Activated CD4-positive, alpha-beta memory T cell treated with anti-CD3 and anti-CD28 coated beads, Interleukin-2, amount 10 ng/mL, durations not matched to agents 7 days and 5 days (primary cell): ENCODE measurements at regions not wholly inside any gene's neighbourhood (a gene's known extent, or its start where the extent isn't known, plus 50 kb on each side); places are given as distances from the start of the nearest gene placed in this dataset.

ENCODE experiments used
- CTCF ChIA-PET: fragments of 350-600 bp; sonication (Branson Sonifier 250); formaldehyde crosslinking; loops from one replicate; lab custom pipeline; 2021; ENCODE audit warnings: antibody characterized with exemption, inconsistent platforms; lab: Charles Lee
- POLR2A ChIA-PET: fragments of 350-600 bp; sonication (Branson Sonifier 250); formaldehyde crosslinking; loops from one replicate; lab custom pipeline; 2021; ENCODE audit warnings: antibody characterized with exemption; lab: Charles Lee
- DNase-seq: peaks from one replicate; pipeline ENCODE4 v3.0.0-alpha.2; 2020
- H3K27ac Mint-ChIP-seq: one replicate; pipeline ENCODE4 v1.8.0; 2021; ENCODE audit warnings: mild to moderate bottlenecking, mixed read lengths
- H3K27me3 Mint-ChIP-seq: one replicate; pipeline ENCODE4 v1.8.0; 2021; ENCODE audit warnings: mixed read lengths
- H3K36me3 Mint-ChIP-seq: one replicate; pipeline ENCODE4 v1.8.0; 2021; ENCODE audit warnings: low read depth, mixed read lengths
- H3K4me1 Mint-ChIP-seq: one replicate; pipeline ENCODE4 v1.8.0; 2021; ENCODE audit warnings: mixed read lengths
- H3K4me3 Mint-ChIP-seq: one replicate; pipeline ENCODE4 v1.8.0; 2021; ENCODE audit warnings: mild to moderate bottlenecking, mixed read lengths
- H3K9me3 Mint-ChIP-seq: one replicate; pipeline ENCODE4 v1.8.0; 2021; ENCODE audit warnings: mixed read lengths

DNA sequence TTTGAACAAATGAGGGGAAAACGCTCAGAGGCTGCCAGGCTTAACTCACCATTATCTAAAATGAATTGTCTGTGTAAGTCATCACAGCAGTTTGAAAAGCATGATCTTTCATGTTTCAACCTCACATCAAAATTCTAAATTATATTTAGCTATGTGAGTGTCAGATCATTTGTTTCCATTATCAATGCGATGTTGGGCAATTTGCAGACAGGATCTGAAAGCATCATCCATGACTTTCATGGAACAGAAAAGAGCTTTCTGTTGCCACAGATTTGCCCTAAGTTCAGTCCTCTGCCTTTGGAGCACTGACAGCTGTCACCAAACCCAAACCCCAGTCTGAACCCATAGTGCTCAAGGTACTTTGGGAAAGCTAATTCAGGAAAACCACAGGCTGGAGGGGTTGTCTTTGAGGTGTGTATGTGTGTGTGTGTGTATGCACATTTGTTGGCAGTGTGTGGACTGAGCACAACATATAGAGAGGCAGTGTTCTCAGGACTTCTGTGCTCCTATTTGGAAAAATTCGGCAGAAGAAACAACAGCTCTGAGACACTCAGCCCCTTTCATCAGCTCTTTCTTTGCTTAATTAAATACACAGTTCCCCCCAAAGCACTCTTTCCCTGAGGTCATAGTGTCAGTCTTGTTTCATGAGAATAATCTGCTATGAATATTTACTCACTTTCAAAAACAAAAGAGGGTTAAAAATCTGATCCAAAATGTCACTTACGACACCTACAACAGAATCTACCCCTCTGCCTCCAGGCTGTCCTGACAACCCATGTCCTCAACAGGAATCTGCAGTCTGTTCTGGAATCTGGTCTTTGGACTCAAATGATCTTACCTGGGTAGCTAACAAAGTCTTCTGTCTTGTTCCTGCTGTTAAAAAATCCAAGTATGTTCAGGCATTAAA lies 188.5 kb upstream of the KLF14 start:
- Mint-ChIP-seq H3K27ac (peak overlapping the region; percentile 53), H3K4me1 (peaks cover 96% of the 10 kb centered on the region), H3K27me3 (no peaks in the 10 kb centered on the region), H3K36me3 (peaks cover 81% of the 10 kb centered on the region), H3K9me3 (no peaks in the 10 kb centered on the region), H3K4me3 (no peak overlapping the region)
- DNase-seq = no peak
- CTCF ChIA-PET = interaction anchor here (0.9 to 2.5 kb wide), 5 partner anchors 8 to 118 kb away, joined by 3 to 13 read pairs (median 4); no protein-coding TSS in a partner anchor
- POLR2A ChIA-PET = interaction anchor here (1.1 to 1.3 kb wide), 3 partner anchors 33 to 182 kb away, joined by 3 read pairs; no protein-coding TSS in a partner anchor

DNA sequence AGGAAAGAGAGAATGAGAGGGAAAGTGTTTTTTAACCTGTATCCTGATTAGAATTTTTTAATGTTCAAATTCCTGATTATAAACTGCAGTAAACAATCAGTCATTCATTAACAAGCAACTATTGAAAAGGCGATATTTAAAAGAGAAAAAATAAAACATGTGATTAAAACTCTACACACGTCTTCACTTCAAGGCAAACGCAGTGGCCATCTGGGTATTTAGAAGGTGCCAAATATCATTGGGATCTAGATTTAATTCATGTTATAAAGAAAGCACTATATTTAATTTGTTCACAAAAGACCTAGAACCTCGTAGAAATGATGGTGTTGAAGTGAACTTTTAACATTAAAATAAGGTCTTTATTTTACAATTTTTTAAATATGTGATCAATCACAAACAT lies 189.4 kb upstream of the KLF14 start:
- H3K27me3 Mint-ChIP-seq = no peaks in the 10 kb centered on the region
- H3K9me3 Mint-ChIP-seq = no peaks in the 10 kb centered on the region
- peak overlapping the region; percentile 14 for H3K27ac Mint-ChIP-seq
- CTCF ChIA-PET = interaction anchor here (1.2 to 2.1 kb wide), 2 partner anchors 27 to 117 kb away, joined by 3 to 9 read pairs; no protein-coding TSS in a partner anchor
- peaks cover 83% of the 10 kb centered on the region for H3K36me3 Mint-ChIP-seq
- peaks cover 96% of the 10 kb centered on the region for H3K4me1 Mint-ChIP-seq
- POLR2A ChIA-PET = interaction anchor here (1.2 to 1.3 kb wide), 2 partner anchors 32 to 34 kb away, joined by 3 read pairs; no protein-coding TSS in a partner anchor
- H3K4me3 Mint-ChIP-seq = no peak overlapping the region
- no peak for DNase-seq

DNA sequence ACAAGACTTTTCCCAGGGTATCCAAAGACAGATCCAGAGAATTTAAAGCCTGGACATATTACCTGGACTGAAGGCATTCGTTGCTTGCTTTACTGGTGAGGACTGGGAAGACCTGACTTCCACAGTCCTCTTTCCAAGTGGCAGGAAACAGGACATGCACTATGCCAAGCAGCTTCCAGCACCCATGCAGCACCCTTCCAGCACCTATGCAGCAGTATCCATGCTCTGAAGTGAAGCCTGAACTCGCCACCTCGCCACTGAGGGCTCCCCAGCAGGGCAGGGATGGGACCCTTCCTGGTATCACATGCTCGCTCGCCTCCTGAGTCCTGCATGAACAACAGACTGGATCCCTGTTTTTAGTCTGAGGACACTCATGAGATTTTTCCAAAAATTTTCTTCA lies 189.9 kb upstream of the KLF14 start:
- ChIA-PET POLR2A (no interaction called here), CTCF (interaction anchor here (0.7 to 2.1 kb wide), 3 partner anchors 15 to 116 kb away, joined by 3 to 9 read pairs (median 3); no protein-coding TSS in a partner anchor)
- H3K27me3 Mint-ChIP-seq = no peaks in the 10 kb centered on the region
- DNase-seq = no peak
- peak overlapping the region; percentile 42 for H3K27ac Mint-ChIP-seq
- H3K4me1 Mint-ChIP-seq = peaks cover 95% of the 10 kb centered on the region
- no peak overlapping the region for H3K4me3 Mint-ChIP-seq
- H3K9me3 Mint-ChIP-seq = no peaks in the 10 kb centered on the region
- H3K36me3 Mint-ChIP-seq = peaks cover 80% of the 10 kb centered on the region

- Mint-ChIP-seq H3K9me3 (no peaks in the 10 kb centered on the region), H3K4me3 (no peak overlapping the region), H3K27me3 (no peaks in the 10 kb centered on the region), H3K27ac (peak overlapping the region; percentile 90), H3K4me1 (peaks cover 96% of the 10 kb centered on the region), H3K36me3 (peaks cover 77% of the 10 kb centered on the region)
- no peak for DNase-seq
- CTCF ChIA-PET = interaction anchor here (0.9 to 2.1 kb wide), 3 partner anchors 28 to 115 kb away, joined by 3 to 9 read pairs (median 5); no protein-coding TSS in a partner anchor
- POLR2A ChIA-PET = interaction anchor here (1.4 kb wide), 1 partner anchor 34 kb away, joined by 7 read pairs; no protein-coding TSS in a partner anchor
Measured at GRCh38 chr7:130925136-130925794, 191.3 kb upstream of the KLF14 start.

GRCh38 chr7:130926001-130926691 lies 192.1 kb upstream of the KLF14 start:
- CTCF ChIA-PET = interaction anchor here (0.7 to 1.1 kb wide), 4 partner anchors 18 to 581 kb away, joined by 3 to 5 read pairs (median 4); no protein-coding TSS in a partner anchor
- H3K36me3 Mint-ChIP-seq = peaks cover 75% of the 10 kb centered on the region
- peaks cover 96% of the 10 kb centered on the region for H3K4me1 Mint-ChIP-seq
- no peaks in the 10 kb centered on the region for H3K27me3 Mint-ChIP-seq
- peak overlapping the region; percentile 90 for H3K27ac Mint-ChIP-seq
- DNase-seq = peak; percentile 61
- POLR2A ChIA-PET = interaction anchor here (1.4 kb wide), 1 partner anchor 33 kb away, joined by 7 read pairs; no protein-coding TSS in a partner anchor
- H3K4me3 Mint-ChIP-seq = peak overlapping the region; percentile 28
- no peaks in the 10 kb centered on the region for H3K9me3 Mint-ChIP-seq

GRCh38 chr7:130927062-130927461 lies 193.1 kb upstream of the KLF14 start:
- H3K9me3 Mint-ChIP-seq = no peaks in the 10 kb centered on the region
- DNase-seq = no peak
- peaks cover 95% of the 10 kb centered on the region for H3K4me1 Mint-ChIP-seq
- POLR2A ChIA-PET = interaction anchor here (0.9 kb wide), 1 partner anchor 181 kb away, joined by 3 read pairs; no protein-coding TSS in a partner anchor
- peaks cover 77% of the 10 kb centered on the region for H3K36me3 Mint-ChIP-seq
- CTCF ChIA-PET = interaction anchor here (0.7 to 2.2 kb wide), 2 partner anchors 30 to 65 kb away, joined by 4 to 11 read pairs; no protein-coding TSS in a partner anchor
- H3K4me3 Mint-ChIP-seq = no peak overlapping the region
- H3K27ac Mint-ChIP-seq = peak overlapping the region; percentile 90
- H3K27me3 Mint-ChIP-seq = no peaks in the 10 kb centered on the region

GRCh38 chr7:130927564-130927963 lies 193.6 kb upstream of the KLF14 start:
- ChIA-PET CTCF (interaction anchor here (2.2 kb wide), 1 partner anchor 31 kb away, joined by 11 read pairs; no protein-coding TSS in a partner anchor), POLR2A (interaction anchor here (0.9 to 5.2 kb wide), 3 partner anchors 12 to 181 kb away, joined by 3 to 65 read pairs (median 18); no protein-coding TSS in a partner anchor)
- Mint-ChIP-seq H3K9me3 (no peaks in the 10 kb centered on the region), H3K27ac (peak overlapping the region; percentile 90), H3K27me3 (no peaks in the 10 kb centered on the region), H3K4me1 (peaks cover 94% of the 10 kb centered on the region), H3K4me3 (no peak overlapping the region), H3K36me3 (peaks cover 74% of the 10 kb centered on the region)
- DNase-seq = no peak

- no peak overlapping the region for H3K4me3 Mint-ChIP-seq
Measured at GRCh38 chr7:130929896-130930659, 196.1 kb upstream of the KLF14 start.

DNA sequence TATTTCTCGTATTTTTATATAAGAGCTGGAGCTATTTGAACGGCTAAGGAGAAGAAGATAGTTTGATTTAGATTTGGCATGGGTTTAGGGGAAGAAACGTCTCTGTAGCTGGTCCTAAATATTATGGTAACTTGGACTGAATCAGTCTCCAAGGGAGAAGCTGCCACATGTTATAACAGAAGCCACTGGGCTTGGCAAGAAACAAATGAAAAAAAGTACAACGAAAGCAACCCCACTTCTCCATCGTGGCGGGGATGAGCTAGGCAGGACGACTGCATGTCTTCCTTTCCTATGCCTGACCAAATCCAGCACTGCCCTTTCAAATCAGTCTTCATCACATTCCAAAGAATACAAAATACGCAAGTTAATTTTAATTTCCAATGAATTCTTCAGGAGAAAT lies 196.7 kb upstream of the KLF14 start:
- Mint-ChIP-seq H3K4me3 (no peak overlapping the region), H3K27me3 (no peaks in the 10 kb centered on the region), H3K4me1 (peaks cover 91% of the 10 kb centered on the region), H3K36me3 (peaks cover 71% of the 10 kb centered on the region), H3K27ac (peak overlapping the region; percentile 84), H3K9me3 (no peaks in the 10 kb centered on the region)
- POLR2A ChIA-PET = interaction anchor here (0.9 to 6.3 kb wide), 12 partner anchors 9 to 178 kb away, joined by 3 to 65 read pairs (median 5); no protein-coding TSS in a partner anchor
- DNase-seq = no peak
- CTCF ChIA-PET = interaction anchor here (0.8 to 3.8 kb wide), 11 partner anchors 9 to 109 kb away, joined by 3 to 28 read pairs (median 5); no protein-coding TSS in a partner anchor

More at GRCh38 chr7:130929896-130930659, 196.1 kb upstream of the KLF14 start:
- no peaks in the 10 kb centered on the region for H3K27me3 Mint-ChIP-seq
- no peaks in the 10 kb centered on the region for H3K9me3 Mint-ChIP-seq
- POLR2A ChIA-PET = interaction anchor here (0.6 to 6.3 kb wide), 11 partner anchors 9 to 179 kb away, joined by 3 to 65 read pairs (median 4); no protein-coding TSS in a partner anchor
- H3K27ac Mint-ChIP-seq = peak overlapping the region; percentile 84
- CTCF ChIA-PET = interaction anchor here (0.8 to 3.8 kb wide), 11 partner anchors 9 to 110 kb away, joined by 3 to 28 read pairs (median 5); no protein-coding TSS in a partner anchor
- DNase-seq = no peak
- H3K36me3 Mint-ChIP-seq = peaks cover 70% of the 10 kb centered on the region
- H3K4me1 Mint-ChIP-seq = peaks cover 92% of the 10 kb centered on the region

- POLR2A ChIA-PET = interaction anchor here (0.7 to 6.3 kb wide), 8 partner anchors 8 to 65 kb away, joined by 3 to 65 read pairs (median 6); no protein-coding TSS in a partner anchor
- Mint-ChIP-seq H3K4me3 (no peak overlapping the region), H3K9me3 (no peaks in the 10 kb centered on the region), H3K4me1 (peaks cover 91% of the 10 kb centered on the region), H3K27me3 (no peaks in the 10 kb centered on the region), H3K36me3 (peaks cover 72% of the 10 kb centered on the region), H3K27ac (peak overlapping the region; percentile 84)
- CTCF ChIA-PET = interaction anchor here (0.7 to 3.8 kb wide), 6 partner anchors 21 to 109 kb away, joined by 3 to 28 read pairs (median 6); no protein-coding TSS in a partner anchor
- DNase-seq = no peak
Measured at GRCh38 chr7:130931423-130931822, 197.4 kb upstream of the KLF14 start.

GRCh38 chr7:130932088-130932487 lies 198.1 kb upstream of the KLF14 start:
- Mint-ChIP-seq H3K4me3 (no peak overlapping the region), H3K27me3 (no peaks in the 10 kb centered on the region), H3K4me1 (peaks cover 91% of the 10 kb centered on the region), H3K9me3 (no peaks in the 10 kb centered on the region), H3K36me3 (peaks cover 75% of the 10 kb centered on the region), H3K27ac (peak overlapping the region; percentile 45)
- DNase-seq = no peak
- ChIA-PET POLR2A (interaction anchor here (0.7 to 6.3 kb wide), 5 partner anchors 7 to 64 kb away, joined by 3 to 65 read pairs (median 7); no protein-coding TSS in a partner anchor), CTCF (interaction anchor here (0.7 to 3.8 kb wide), 4 partner anchors 22 to 108 kb away, joined by 3 to 28 read pairs (median 6); no protein-coding TSS in a partner anchor)
